DMS114 treated with DMSO at 0.1 percent for 48 hours (cell line): ENCODE measurements at regions not wholly inside any gene's neighbourhood (a gene's known extent, or its start where the extent isn't known, plus 50 kb on each side); places are given as distances from the start of the nearest gene placed in this dataset.
A peak's percentile ranks its signal among the peaks of the same experiment; 100 is the strongest.

Experiments used
- DNase-seq: peaks from one replicate; lab custom pipeline; 2025; ENCODE audit not compliant: unreplicated experiment; lab: John Stamatoyannopoulos, UW

DNA sequence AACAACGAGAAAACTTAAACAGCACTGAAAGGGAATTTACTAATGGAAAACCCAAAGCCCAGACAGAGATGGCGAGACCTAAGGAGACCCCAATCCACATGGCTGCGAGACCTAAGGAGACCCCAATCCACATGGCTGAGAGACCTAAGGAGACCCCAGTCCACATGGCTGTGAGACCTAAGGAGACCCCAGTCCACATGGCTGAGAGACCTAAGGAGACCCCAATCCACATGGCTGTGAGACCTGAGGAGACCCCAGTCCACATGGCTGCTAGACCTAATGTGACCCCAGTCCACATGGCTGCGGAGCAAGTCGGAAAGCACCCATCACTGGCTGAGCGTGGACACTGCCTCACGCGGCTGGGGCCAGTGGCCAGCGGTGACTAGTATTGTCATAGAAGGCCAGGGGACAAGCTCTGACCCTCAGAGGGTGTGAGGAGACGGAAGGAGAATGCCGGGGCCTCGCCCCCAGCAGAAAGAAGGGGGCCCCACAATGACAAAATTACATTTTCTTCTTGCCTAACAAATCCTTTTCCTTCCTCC is 241.8 kb downstream of the C16orf95 start:
- DNase-seq, result no peak

DNA sequence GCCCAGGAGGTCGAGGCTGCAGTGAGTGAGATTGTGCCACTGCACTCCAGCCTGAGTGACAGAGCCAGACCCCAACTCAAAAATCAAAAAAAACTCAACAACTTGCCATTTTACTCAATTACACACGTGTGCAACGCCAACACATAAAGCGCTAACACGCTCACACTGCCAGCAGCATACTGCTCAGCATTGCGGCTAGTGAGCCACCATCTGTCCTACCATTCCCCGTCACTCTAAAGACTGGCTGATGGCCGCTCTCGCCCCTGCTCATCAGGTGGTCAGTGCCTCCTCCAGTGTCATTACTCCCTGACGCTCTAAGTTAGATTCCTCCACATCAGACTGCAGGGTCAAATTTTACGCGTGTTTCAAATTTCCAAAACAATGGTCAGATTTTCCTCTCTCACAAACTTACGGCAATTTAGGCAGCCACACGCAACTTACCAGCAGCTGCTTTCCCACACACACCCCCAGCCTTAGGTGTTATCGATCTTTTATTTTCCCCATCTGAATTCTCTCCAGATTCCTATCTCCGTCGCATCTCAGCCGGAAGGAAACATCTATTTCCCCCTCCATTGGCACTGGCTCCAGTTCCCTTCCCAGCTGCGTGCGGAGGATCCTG is 240.8 kb downstream of the C16orf95 start:
- DNase-seq, result no peak

DNA sequence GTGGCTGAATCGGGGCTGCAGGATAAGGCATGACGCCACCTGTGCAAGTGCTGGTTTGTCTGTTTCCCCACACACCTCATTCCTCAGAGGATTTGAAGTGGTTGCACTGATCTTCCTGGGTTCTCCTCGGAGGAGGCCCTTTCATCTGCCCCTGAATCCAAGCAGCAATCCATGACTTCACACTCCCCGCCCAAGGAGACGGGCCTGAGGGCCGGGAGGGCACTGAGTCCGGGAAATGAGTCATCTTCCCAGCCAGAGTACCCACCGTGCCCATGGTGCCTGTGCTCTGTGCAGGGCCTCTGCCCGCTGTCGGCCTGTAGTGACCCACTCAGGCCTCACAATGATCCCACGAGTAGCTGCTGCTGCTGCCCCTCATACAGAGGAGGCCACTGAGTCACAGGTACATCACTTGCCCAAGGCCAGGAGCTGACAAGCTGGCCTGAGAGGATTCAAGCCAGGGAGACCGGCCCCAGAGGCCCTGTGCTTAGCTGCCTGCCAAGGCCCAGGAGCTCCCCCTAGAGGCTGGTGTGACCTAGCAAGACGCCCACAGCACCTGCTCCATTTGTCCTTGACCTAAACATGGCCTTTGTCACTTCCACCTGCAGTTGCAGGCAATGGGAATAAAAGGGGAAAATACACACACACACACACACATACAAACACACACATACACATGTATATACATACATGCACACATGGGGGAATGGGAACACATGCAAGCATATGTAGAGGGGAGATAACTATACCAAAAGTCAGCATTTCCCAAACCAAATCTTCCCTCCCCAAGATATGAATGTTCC is 240.0 kb downstream of the C16orf95 start:
- DNase-seq, result peak; percentile 7

DNA sequence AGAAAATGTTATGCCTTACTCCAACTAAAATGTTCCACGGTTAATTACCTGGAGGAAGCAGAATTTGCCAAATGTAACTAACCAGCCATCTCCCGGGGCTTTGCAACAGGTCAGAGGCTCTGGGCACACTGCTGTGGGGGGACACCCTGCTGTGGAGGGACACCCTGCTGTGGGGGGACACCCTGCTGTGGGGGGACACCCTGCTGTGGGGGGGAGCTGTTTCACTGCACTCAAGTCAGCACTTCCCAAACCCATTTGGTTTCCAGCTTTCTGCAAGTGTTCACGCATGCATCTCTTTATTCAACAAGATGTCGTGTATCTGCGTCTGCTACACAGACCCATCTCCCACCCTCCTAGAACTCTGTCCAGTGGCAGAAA is 239.5 kb downstream of the C16orf95 start:
- DNase-seq, result no peak

DNA sequence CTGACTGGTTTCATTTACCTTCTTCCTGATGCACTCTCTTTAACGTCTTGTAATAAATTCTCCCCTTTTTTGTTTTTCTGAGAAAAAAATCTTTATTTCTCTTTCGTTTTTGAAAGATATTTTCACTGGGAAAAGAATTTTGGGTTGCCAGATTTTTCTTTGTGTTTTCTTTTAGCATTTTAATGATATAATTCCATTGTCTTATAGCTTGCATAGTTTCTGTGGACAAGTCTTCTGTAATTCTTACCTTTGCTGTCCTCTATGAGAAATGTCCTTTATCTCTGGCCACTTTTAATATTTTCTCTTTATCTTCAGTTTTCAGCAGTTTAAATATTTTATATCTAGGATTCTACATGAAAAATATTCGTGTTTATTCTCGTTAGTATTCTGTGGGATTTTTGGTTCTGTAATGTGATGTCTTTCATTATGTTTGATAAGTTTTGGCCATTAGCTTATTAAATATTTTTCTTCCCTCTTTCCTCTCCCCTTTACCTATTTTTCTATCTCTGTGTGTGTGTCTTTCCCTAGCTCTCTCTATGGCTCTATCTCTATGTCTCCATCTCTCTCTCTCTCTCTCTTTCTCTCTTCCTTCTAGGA is 236.5 kb downstream of the C16orf95 start:
- DNase-seq, result no peak

DNA sequence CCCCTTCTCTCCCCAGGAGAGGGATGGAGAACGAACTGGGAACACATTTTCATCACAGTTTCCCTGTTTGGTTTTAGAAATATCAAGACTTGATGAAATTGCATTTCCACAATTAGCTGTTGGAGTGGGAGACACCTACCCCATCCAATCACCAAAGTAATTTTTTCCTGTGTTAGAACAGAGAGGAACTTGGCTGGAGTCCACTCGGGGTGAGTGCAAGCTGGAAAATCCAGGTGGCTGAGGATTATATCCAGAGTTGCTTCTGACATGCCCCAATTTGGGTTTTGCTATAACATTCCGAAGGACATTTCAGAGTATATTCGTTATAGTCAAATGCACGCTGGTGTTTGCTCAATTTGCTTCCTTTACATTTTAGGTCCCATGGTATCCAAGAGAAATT is 231.8 kb downstream of the C16orf95 start:
- no peak for DNase-seq

DNA sequence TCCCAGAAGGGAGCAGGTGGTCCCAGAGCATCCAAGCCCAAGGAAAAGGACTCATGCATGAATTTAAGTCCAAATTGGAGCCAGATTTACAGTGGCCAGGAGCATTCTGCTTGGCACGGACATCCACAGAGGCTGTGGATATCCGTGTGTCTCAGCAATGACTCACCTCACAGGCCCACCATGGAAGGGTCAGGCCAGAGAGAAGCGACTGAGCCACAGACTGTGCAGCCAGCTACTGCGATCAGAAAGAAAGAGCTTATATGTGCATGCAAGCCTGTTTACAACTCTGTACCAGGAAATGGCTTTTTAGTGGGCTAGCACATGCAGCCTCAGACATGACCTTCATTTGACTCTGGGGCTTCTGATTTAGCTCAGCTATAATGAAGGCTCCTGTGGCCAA is 231.0 kb downstream of the C16orf95 start:
- DNase-seq, result no peak

DNA sequence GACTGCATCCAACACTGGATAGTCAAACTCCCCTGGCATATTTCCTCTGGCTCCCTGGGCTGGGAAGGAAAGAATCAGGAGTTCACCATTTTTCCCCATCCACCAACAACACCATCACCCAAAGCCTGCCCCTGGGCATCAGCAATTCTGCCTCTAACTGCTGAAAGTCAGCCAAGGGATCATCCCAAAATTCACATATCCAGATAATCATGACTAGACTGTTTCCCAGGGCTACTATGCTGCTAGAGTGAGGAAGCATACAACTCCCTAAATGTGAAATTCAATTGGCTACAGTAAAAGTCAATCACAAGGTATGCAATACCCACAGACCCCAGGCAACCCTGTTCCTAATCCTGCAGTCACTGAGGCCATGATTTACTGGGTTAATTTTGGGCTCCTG is 230.6 kb downstream of the C16orf95 start:
- DNase-seq, result no peak

DNA sequence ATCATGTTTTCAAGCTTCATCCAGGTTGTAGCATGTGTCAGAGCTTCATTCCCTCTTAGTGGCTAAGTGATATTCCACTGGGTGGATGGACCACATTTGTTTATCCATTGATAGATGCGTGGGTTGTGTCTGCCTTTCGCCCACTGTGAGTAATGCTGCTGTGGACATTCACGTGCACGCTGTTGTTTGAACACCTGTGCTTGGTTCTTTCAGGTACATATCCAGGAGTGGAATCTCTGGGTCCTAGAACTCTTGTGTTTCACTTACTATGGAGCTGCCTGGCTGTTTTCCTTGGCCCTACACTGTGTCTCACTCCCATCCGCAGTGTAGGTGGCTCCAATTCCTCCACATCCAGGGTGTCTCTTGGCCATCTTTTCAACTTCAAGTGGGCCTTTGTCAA is 224.2 kb downstream of the C16orf95 start:
- DNase-seq, result no peak

DNA sequence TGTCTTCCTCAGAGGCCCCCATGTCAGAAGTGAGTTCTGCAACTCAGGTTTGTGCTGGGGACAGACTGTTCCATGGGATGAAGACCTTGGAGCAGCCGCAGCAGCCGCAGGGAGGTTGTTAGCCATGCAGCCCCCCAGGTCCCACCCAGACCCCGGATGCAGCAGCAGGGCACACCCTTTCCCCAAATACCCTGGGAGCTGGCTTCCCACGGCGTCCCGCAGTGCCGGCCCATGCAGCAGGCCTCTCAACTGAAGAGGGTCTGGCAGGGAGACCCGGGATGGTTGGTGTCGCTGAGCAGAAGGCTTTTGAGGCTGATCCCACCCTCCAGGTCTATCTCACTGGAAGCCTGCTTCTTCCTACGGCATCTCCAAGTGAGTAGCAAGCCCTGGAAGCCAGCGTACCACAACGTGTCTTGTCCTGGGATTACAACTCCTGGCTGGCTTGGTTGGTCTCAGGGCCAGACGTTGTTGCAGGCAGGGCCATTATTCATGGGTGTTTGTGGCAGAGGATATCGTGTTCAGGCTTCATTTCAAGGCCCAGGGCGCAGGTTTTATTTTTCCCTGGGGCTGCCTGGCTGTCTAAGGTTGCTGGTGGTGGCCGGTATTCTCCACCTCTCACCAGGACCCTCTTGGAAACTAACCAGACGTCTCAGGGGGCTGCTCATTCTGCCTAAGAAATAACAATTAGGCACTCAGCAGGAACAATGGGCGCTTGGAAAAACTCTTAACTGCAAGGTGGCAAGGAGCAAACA is 223.2 kb downstream of the C16orf95 start:
- DNase-seq, result no peak

DNA sequence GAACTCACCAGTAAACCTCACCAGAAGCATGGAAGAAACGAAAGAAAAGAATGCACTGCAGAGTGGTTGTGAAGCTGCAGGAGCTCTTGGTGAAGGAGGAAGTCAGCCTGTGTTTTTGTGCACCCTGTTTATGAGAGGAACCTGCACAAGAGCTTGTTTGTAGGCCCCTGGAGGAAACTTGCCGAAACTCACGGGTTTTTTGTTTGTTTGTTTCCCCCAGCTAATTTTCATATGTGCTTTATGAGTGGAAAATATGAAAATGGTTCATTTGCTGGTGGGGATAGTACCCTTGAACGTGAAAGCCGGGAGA is 222.7 kb downstream of the C16orf95 start:
- DNase-seq, result no peak

DNA sequence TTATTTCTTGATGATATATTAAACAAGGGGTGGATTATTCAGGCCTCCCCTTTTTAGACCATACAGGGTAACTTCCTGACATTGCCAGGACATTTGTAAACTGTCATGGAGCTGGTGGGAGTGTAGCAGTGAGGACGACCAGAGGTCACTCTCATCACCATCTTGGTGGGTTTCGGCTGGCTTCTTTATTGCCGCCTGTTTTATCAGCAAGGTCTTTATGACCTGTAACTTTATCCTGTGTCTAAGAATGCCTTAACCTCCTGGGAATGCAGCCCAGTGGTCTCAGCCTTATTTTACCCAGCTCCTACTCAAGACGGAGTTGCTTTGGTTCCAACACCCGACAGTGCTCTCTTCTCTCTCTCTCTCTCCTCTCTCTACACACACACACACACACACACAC is 221.9 kb downstream of the C16orf95 start:
- DNase-seq, result no peak

DNA sequence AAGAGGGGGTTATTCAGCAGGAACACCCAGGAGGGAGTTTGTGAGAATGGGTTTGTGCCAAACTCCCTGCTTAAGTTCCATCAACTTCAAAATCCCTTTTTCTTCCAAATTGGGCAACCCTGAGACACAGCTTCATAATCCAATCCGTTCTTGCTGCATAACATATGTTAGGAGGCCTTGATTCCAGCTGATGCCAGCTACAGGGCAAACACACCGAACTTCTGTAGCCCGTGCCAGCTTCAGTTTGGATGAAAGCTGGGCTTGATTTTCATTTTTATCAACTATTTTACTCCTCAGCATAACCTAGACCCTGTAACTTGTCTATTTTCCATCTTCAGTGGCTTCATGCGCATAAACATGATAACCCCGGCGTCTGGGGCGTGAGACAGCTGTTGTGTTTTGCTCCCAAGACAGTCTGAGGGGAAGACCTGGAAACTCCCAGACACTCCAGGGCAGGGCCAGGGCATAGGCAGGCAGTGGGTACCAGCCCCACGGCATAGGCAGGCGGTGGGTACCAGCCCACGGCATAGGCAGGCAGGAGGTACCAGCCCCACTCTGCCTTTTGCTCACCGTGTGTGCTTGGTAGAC is 220.4 kb downstream of the C16orf95 start:
- DNase-seq, result no peak

DNA sequence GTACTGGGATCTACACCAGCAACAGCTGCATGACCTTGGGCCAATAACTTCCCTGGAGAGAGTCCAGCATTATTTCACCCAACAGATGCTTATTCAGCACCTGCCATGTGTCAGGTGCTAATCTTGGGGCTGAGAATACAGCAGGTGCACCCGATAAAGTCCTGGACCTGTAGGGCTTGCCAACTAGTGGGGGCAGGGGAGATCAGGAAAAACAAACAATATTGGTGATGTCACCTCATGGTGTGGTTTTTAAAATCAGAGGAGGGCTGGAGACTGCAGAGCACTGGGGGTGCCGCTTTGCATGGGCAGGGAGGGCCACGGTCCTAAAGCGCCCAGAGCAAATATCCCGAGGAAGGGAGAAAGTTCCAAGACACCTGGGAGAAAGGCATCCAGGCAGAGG is 218.8 kb downstream of the C16orf95 start:
- DNase-seq, result no peak

DNA sequence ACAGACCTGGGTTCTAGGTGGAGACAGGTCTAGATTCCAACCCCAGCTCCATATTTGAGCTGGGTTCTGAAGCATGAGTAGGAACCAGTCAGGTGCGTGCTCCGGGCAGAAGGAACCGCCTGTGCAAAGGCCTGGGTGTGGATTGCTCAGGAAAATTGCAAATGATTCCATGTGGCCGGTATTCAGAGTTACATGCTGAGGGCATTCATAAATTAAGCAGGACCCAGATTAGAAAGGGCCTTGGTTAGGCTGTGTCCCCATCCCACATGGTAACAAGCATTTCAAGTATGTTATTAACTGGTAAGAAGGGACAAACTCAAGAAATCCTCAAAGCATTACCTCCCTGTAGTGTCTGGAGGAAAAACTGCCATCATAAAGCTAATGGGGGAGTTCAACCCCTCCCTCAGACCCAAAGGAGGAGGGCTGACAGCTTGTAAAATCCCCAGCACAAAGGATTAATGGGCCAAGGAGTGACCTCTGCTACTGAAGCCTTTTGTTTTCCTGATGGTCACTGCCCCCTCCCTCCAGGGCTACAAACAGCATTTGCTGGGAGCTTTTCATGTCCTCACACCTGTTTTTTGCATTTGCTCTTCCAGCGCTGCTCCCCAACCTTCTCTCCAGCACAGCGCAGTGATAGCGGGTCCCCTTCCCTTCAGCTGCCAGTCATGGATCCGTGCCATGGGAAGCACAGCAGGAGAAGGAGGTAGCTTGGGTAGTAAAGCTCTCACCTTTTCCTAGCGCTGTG is 218.0 kb downstream of the C16orf95 start:
- no peak for DNase-seq

DNA sequence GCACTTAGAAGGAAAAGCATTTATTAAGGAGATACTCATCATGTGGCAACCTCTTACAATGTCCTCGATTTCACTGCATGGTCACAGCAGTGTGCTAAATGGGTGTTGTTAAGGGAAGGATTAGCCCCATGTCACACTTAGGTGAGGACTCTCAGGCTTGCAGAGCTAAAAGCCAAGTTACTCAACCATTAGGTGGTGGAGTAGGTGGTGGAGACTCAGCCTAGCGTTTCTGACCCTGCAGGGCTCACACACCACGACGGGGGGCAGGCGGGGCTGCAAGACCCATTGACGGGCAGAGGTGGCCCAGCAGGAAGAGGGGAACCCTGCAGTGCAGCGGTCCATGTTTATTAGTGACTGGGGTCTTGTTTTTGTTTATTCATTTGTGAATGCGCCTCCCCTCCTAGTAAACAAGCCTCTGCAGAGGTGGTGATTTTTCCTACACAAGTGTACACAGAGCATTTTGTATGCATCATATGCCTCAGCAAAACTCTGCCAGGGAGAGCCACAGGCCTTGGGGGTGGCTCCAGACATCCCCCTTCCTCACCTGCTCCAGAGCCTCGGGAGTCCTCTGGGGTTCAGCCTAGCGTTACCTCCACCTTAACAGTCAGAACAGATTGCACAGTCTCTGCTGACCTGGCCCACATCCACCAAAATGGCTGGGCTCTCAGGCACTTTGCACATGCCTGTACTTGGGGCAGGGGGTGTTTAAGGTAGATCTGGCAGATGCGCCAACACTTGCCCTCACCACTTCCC is 216.7 kb downstream of the C16orf95 start:
- no peak for DNase-seq

DNA sequence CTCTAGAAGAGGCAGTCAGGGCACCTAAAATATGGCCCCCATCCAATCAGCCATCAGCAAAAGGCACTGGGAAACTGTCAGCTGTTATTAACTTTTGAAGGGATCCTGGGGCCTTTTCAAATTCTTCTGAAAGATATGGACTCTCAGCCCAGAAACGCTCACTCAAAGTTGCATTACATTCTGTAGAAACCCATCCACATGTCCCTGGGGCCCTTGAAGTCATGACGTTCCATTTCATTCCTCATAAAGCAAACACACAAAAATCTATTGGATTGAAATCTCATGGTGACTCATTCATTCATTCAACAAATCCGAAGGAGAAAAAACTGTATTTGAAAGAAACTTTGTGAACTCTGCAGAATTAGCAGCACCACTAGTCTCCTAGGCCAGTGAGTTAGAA is 215.3 kb downstream of the C16orf95 start:
- no peak for DNase-seq

DNA sequence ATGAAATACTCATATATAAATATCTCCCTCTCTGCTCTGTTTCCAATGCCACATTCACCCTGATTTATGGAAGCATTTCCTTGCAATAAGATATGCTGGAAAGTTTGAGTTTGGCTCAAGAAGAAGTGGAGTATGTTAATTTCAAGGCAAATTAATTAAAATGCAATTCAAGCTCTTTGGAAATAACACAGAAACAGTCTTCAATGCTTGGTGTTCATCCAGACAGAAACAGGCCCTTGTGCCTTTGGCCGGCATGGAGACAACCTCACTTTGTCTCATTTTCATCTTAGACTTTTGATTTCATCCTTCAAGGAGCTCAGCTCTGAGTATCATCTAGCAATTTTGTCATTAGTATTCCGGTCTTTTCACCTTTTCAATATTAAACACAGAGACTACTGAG is 210.0 kb downstream of the C16orf95 start:
- DNase-seq, result no peak

DNA sequence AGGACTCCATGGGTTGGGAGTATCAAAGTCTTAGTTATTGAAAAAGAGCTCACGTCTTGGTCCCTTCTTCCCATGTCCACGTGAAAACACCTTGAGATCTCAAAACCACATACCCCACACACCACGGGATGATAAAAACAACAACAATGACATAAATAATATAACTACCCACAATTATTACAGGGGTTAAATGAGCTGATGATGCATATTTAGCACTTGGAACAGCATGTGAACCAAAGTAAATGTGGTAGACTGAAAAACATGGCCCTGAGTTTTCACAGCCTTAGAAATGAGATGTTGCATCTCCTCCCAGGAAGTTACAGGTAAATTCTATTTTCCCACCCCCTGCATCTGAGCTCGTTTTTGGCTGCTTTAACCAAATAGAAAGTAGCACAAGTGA is 208.9 kb downstream of the C16orf95 start:
- no peak for DNase-seq

DNA sequence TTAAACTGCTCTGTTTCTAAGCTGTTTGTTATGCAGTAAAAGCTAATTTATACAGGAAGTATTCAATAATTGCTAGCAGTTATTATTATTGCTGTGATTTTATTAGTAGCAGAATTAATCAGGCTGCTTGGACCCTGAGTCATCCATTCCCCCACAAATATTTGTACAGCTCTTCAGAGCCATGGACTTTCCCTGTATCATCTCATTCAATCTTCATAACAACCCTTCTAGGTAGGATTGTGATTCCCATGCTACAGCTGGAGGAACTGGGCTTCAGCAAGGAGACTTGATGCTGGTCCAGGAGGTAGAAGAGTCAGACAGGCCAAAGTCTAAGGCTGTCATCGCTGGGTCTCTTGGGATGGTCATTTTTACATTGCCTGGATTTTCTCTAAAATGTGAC is 208.3 kb downstream of the C16orf95 start:
- no peak for DNase-seq
